Lower leg skin (tissue), 3 donors: ENCODE measurements at regions not wholly inside any gene's neighbourhood (a gene's known extent, or its start where the extent isn't known, plus 50 kb on each side); places are given as distances from the start of the nearest gene placed in this dataset.

Experiments
- POLR2A ChIP-seq, 2 donors: fragments of 450-650 bp; IDR thresholded peaks; one replicate each; pipeline ENCODE4 v1.6.1; 2016 to 2017; ENCODE audit warnings: antibody characterized with exemption in 2 of 2, mild to moderate bottlenecking in 1 of 2, moderate library complexity in 1 of 2
- TF ChIP-seq, protein P1 (sequence below), 3 donors: fragments of 450-650 bp; IDR thresholded peaks; one replicate each; pipeline ENCODE4 v1.5.1; 2016; ENCODE audit warnings: antibody characterized with exemption in 3 of 3, mild to moderate bottlenecking in 3 of 3, moderate library complexity in 2 of 3

- TF ChIP-seq POLR2A (IDR thresholded peaks at IDR 0.05) = no peak
- TF ChIP-seq, protein P1, sequence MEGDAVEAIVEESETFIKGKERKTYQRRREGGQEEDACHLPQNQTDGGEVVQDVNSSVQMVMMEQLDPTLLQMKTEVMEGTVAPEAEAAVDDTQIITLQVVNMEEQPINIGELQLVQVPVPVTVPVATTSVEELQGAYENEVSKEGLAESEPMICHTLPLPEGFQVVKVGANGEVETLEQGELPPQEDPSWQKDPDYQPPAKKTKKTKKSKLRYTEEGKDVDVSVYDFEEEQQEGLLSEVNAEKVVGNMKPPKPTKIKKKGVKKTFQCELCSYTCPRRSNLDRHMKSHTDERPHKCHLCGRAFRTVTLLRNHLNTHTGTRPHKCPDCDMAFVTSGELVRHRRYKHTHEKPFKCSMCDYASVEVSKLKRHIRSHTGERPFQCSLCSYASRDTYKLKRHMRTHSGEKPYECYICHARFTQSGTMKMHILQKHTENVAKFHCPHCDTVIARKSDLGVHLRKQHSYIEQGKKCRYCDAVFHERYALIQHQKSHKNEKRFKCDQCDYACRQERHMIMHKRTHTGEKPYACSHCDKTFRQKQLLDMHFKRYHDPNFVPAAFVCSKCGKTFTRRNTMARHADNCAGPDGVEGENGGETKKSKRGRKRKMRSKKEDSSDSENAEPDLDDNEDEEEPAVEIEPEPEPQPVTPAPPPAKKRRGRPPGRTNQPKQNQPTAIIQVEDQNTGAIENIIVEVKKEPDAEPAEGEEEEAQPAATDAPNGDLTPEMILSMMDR (IDR thresholded peaks at IDR 0.05) = no peak
Measured at GRCh38 chr20:10125757-10126156, 91.0 kb downstream of the ANKEF1 start.
